Heart left ventricle (tissue), 13 donors: ENCODE measurements at regions not wholly inside any gene's neighbourhood (a gene's known extent, or its start where the extent isn't known, plus 50 kb on each side); places are given as distances from the start of the nearest gene placed in this dataset.

Source experiments
- POLR2A ChIP-seq, 2 donors: fragments of 450-650 bp; IDR thresholded peaks; one replicate each; pipeline ENCODE4 v1.6.1; 2017; ENCODE audit warnings: antibody characterized with exemption in 2 of 2, mild to moderate bottlenecking in 2 of 2, moderate library complexity in 2 of 2
- TF ChIP-seq, protein P1 (sequence below), 12 donors: fragments of 200-600 bp; sonication (generic) in 4 of 12; IDR thresholded peaks; one replicate each; pipeline versions ENCODE4 v1.5.0 to v1.8.0; 2018 to 2022; ENCODE audit warnings: antibody characterized with exemption in 12 of 12, mild to moderate bottlenecking in 5 of 12
- donor health status: ischemic (EF 13 %, LVEDD 7.1; RV severe dilation, severe dysfunction).
- donor health status: DM: no; HTN: yes; CAD: no.
- donor health status: DM: no; HTN: no; CAD: no.
- donor health status: ischemic (EF 25% LVEDD 6.9; RV normal size, moderate dysfunction).
- donor health status: ischemic (EF 25% LVEDD 5.7; RV mildly dilated, moderate dysfunction).
- donor health status: ischemic (EF 35%, LVEDD 5.7; RV mildly dilated, moderate dysfunction).
- donor health status: nonischemic (EF 11% LVEDD 7.7; RV severe dilation, severe dysfunction).
- donor health status: DM: yes; HTN: yes; CAD: no.
- donor health status: PGD.
- donor health status: ischemic (EF 29% LVEDD 5.4; RV normal size, mild dysfunction).
- donor health status: nonischemic (EF 23%, LVEDD 6.1; RV moderate dilation, normal function).

GRCh38 chr11:37105427-37105826, 507.4 kb upstream of the RAG2 start:
- TF ChIP-seq, protein P1, sequence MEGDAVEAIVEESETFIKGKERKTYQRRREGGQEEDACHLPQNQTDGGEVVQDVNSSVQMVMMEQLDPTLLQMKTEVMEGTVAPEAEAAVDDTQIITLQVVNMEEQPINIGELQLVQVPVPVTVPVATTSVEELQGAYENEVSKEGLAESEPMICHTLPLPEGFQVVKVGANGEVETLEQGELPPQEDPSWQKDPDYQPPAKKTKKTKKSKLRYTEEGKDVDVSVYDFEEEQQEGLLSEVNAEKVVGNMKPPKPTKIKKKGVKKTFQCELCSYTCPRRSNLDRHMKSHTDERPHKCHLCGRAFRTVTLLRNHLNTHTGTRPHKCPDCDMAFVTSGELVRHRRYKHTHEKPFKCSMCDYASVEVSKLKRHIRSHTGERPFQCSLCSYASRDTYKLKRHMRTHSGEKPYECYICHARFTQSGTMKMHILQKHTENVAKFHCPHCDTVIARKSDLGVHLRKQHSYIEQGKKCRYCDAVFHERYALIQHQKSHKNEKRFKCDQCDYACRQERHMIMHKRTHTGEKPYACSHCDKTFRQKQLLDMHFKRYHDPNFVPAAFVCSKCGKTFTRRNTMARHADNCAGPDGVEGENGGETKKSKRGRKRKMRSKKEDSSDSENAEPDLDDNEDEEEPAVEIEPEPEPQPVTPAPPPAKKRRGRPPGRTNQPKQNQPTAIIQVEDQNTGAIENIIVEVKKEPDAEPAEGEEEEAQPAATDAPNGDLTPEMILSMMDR (IDR thresholded peaks at IDR 0.05), result no peak
- TF ChIP-seq POLR2A (IDR thresholded peaks at IDR 0.05), result no peak
